Amygdala (tissue), 56 donors: ENCODE measurements at regions not wholly inside any gene's neighbourhood (a gene's known extent, or its start where the extent isn't known, plus 50 kb on each side); places are given as distances from the start of the nearest gene placed in this dataset.

ENCODE experiments used
- DNase-seq, 56 donors: peaks; one replicate each; lab custom pipeline; 2025; lab: John Stamatoyannopoulos, UW

GRCh38 chr4:1562771-1563170 lies 121.3 kb downstream of the FAM53A start:
- no peak for DNase-seq

GRCh38 chr4:1562371-1562770 lies 121.7 kb downstream of the FAM53A start:
- DNase-seq, result no peak

DNA sequence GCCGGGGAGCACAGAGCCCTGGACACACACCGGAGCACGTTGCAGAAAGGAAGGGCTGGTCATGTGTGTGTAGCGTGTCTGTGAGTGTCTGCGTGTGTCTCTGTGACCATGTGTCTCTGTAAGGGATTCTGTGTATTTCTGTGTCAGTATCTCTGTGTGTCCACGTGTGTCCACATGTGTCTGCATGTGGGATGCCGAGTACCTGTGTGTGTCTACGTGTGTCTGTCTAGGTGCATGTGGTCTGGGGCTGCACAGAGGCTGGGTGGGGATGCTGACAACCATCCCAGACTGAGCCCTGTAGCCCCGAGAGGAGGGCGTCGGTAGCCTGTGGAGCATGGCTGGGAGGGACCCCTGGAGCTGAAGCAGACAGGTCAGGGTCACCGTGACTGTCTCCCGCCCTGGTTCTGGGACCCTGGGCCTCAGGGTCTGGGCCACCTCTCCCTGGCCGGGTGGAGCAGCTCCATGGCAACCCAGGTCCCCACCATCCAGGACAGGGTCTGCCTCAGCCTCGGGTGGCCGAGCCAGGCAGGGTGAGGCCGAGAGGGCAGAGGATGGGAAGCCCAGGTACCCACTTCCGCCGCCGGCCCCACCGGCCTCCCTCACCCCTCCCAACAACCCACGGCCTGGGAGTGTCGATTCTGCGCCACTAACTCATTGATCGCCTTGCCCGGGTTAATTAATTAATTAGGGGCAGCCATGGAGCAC lies 122.7 kb downstream of the FAM53A start:
- DNase-seq, result no peak

DNA sequence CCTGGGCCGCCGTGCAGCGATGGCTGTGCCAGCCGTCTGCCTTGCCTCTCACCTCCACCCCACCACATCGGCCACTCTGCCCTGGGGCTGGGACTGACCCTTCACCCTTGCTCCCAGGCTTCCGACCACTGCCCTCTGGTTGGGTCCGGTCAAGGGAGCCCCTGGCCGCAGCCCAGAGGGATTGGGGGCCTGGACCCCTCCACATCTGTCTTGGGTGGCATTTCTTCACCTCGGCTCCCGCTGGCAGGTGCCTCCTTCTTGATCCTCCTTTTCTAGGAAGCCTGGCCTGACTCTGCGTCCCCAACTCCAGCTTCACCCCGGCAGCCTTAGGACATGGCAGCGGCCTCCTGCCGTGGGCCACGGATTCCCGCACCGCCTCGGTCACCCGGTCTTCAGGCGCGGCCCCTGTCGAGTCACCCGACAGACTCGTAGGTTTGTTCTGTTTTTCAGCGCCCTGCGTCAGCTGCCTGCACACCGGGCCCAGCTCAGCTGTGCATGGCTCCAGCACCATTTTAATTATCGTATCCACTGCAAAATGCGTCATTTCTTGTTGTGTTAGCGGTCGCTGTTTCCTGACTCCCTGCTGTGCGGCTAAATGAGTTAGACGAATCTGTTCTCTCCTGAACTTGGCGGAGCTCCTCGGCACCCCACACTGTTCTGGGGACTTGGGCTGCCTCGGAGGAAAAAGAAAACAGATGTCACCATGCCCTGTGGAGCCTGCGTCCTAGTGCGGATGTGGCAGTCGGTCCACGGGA lies 124.0 kb downstream of the FAM53A start:
- DNase-seq, result no peak

- DNase-seq, result no peak
These were observed 125.9 kb downstream of the FAM53A start for GRCh38 chr4:1558205-1558604.

- DNase-seq, result no peak
These were observed 126.9 kb downstream of the FAM53A start for GRCh38 chr4:1557221-1557597.

- DNase-seq, result no peak
These were observed 127.4 kb downstream of the FAM53A start for GRCh38 chr4:1556541-1557220.

DNA sequence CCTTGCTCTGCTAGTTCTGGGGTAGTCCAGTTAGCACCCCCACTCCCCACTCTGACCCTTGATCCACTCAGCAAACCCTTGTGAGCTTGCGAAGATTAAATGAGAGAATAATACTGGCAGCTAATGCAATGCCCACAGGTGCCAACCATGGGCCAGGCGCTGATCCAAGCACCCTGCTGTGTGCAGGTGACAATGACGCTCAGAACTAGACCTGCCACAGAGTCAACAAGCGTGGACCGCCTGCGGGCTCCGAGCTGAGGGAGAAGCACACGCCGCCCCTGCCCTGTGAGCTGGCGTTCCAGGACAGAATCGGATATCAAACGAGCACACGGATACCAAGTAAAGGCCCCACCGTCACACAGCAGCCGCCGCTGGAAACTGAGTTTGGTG lies 129.2 kb downstream of the FAM53A start:
- DNase-seq, result no peak

GRCh38 chr4:1554246-1554875 lies 129.8 kb downstream of the FAM53A start:
- no peak for DNase-seq

DNA sequence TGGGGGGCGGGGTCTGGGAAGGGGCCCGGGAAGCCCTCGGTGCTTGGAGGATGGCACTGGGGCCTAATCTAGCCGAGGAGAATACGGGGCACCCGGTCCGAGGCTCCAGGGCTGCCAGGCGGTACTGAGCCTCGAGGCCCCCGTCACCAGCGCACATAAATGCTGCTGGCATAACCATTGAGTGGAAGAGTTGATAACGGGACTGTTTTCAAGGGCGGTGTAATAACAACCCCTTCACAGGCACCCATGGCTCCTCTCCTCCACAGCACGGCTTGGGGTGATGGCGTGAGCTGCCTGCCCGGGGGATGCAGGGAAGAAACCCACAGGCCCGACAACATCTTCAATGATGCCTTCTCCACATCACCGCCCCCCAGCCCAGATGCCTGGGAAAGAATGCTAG lies 130.7 kb downstream of the FAM53A start:
- no peak for DNase-seq

GRCh38 chr4:1552451-1552850 lies 131.7 kb downstream of the FAM53A start:
- no peak for DNase-seq

DNA sequence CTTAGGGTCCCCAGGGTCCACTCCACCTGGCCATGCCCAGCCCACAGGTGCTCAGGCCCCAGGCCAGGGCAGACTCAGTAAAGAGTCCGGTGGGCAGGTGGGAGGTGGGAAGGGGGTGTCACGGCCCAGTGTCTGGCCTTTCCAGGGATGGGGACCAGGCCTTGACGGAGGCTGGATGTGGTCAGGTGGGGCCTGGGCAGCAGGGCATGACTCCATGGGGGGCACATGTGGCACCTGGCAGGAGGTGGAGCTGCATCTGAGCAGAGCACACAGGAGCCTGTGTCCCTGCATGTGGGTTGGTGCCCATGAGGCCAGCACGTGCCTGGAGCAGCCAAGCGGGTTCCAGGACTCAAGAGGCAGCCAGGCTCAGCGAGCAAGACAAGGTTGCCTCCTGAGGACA lies 132.9 kb downstream of the FAM53A start:
- DNase-seq, result no peak

- no peak for DNase-seq
These were observed 133.7 kb downstream of the FAM53A start for GRCh38 chr4:1550122-1551070.

GRCh38 chr4:1549638-1550035 lies 134.5 kb downstream of the FAM53A start:
- no peak for DNase-seq

DNA sequence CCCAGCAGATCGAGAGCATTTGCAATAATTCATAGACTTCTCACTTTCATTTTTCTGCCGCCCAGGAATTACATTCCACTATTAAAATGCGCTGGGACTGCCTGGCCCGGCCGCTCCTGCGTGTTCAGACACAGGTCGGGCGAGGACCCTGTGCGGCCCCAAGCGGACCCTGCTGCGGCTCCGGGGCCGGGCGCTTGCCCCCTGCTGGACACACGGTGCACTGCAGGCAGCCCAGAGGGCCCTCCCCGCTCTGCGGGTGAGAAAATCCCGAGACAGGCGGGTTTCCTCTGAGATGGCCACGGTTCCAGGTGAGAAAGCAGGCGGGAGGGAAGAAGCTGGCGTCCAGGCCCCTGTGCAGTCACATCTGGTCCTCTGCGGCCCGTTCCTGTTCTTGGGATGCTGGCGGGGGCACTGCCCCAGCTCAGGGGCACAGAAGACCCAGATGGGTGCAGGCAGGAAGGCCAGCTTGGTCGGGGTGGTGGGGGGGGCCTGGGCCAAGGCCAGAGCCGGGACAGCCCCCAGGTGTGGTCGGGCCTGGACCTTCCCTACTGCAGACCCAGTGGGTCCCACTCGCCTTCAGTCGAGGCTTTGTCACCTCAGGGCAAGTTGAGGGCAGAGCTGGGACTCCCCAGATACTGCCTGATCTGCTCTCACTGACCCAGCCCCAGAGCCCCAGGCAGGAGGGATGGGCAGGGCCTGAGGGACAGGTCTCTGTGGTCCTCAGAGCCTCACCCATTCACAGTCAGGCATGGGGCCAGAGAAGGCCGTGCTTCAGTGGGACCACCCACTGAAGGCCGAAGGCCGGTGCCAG lies 135.1 kb downstream of the FAM53A start:
- DNase-seq, result peak in 14 of 56 donors; percentile 3 to 45 (median 16)

DNA sequence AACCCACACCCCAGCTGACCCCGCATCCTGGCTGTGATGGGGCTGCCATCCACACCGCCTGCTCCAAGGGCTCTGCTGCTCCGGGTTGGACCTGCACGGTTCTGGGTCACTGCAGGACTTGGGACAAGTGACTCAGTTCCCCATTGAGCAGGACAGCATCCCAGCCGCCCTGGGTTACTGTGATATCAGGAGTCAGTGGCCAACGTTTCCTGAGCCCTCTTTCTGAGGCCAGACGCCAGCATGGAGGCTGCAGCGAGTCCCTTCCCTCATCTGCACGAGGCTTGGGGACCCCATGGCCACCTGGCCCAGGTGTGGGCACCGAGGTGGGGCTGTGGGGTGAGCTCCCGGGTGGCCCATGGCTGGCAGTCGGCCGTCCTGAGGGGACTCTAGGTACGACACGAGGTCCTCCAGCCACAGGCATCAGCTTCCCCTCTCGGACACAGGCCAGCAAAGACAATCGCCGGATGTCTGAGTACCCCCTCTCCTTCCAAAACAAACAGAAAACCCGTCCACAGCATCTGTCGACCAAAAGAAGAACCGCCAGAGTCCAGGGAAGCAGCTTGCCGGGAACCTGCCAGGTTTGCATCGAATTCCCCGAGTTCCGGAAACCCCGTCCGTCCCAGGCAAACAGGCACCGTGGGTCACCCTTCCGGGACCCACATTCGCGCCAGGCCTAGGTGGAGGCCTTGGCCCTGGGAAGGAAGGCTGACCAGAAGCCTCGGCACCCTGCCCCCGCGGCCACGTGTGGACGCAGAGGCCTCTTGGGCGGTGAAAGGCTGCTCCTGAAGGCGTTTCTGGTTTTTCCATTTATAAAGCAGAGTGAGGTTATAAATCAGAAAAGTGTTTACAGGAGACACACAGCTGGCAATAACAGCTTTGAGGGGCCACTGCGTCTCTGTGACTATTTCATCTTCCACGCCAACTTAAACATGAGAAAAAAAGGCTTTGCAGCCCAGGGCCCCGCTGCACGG lies 136.0 kb downstream of the FAM53A start:
- DNase-seq, result no peak

DNA sequence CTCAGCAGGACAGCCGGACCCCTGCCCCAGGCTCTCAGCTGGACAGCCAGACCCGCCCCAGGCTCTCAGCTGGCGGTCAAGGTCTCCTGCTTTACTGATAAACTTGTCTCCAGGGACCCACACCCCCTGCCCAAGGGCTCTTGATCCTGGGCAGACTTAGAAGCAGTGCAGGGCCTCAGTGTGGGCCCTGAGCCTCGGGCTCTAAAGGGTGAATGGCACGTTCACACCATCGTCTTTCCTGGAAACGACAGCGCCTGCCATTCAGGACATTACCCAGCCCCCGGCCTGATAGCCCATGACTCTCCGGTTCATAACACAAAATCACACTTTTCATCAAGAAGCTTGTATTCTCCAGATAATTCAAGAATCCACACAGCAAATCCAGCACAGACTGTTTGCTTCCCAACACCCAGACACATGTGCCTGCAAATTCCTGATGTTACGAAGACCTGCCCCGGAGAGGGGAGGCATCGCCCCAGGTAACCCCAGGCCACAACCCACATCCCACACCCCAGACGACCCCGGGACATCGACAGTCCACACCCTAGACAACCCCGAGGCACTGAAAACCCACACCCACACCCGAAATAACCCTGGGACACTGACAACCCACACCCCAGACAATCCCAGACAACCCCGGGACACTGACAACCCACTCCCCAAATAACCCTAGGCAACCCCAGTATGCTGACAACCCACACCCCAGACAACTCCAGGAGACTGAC lies 136.8 kb downstream of the FAM53A start:
- no peak for DNase-seq
